AG04450 (cell line): ENCODE measurements at regions not wholly inside any gene's neighbourhood (a gene's known extent, or its start where the extent isn't known, plus 50 kb on each side); places are given as distances from the start of the nearest gene placed in this dataset.

ENCODE experiments used
- CTCF ChIA-PET: fragments of 300-600, 350-600 bp; formaldehyde crosslinking; extraction: SDS; loops from one replicate; lab custom pipeline; 2022; ENCODE audit warnings: antibody characterized with exemption, inconsistent platforms; lab: Charles Lee
- POLR2A ChIA-PET: fragments of 350-600 bp; formaldehyde crosslinking; extraction: SDS; loops from one replicate; lab custom pipeline; 2021; ENCODE audit warnings: antibody characterized with exemption, inconsistent platforms; lab: Yijun Ruan, JAX
- DNase-seq: peaks from one replicate; pipeline ENCODE4 v3.0.0-alpha.2; 2011; ENCODE audit warnings: low read depth, low spot score
- H3K27ac ChIP-seq: one replicate; pipeline ENCODE4 v1.5.1; 2012; ENCODE audit warnings: low read depth, low read length, control low read depth
- H3K27me3 ChIP-seq: one replicate; pipeline ENCODE4 v1.6.0; 2012; ENCODE audit warnings: low read length; ENCODE audit not compliant: control insufficient read depth, insufficient read depth
- H3K4me3 ChIP-seq: 2 replicates; pipeline ENCODE4 v1.5.1; 2011; ENCODE audit warnings: mild to moderate bottlenecking, low read depth, low read length, control low read depth
- H3K9me3 ChIP-seq: 2 replicates; pipeline ENCODE4 v1.5.1; 2012; ENCODE audit warnings: low read length; ENCODE audit not compliant: control insufficient read depth, insufficient read depth
- TF ChIP-seq, protein P1 (sequence below): IDR thresholded peaks from 2 replicates; pipeline ENCODE4 v1.5.1; 2011; ENCODE audit warnings: low read depth, low read length, control low read depth, inconsistent platforms

DNA sequence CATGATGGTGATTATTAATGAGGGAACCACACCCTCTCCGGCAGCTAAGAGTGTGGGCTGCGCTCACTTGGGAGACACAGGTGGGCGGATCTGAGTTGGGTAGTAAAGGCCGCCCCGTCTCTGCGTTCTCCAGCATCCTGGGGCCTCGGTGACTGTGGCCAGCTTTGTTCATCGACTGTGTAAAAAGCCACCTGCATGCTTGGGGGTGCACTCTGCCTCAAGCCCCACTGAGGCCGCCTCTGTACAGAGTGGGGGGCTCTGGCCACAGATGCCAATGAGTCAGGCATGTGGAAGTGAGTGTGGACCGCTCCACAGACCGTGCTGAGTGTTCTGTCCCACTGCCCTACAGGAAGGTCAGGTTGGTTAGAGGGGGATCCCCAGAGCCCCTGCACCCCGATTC is 192.7 kb downstream of the SHANK2 start:
- CTCF ChIA-PET: no interaction called here
- Histone ChIP-seq H3K27me3 (no peaks in the 10 kb centered on the region), H3K9me3 (peaks cover 61% of the 10 kb centered on the region), H3K4me3 (no peak overlapping the region), H3K27ac (no peak overlapping the region)
- TF ChIP-seq, protein P1, sequence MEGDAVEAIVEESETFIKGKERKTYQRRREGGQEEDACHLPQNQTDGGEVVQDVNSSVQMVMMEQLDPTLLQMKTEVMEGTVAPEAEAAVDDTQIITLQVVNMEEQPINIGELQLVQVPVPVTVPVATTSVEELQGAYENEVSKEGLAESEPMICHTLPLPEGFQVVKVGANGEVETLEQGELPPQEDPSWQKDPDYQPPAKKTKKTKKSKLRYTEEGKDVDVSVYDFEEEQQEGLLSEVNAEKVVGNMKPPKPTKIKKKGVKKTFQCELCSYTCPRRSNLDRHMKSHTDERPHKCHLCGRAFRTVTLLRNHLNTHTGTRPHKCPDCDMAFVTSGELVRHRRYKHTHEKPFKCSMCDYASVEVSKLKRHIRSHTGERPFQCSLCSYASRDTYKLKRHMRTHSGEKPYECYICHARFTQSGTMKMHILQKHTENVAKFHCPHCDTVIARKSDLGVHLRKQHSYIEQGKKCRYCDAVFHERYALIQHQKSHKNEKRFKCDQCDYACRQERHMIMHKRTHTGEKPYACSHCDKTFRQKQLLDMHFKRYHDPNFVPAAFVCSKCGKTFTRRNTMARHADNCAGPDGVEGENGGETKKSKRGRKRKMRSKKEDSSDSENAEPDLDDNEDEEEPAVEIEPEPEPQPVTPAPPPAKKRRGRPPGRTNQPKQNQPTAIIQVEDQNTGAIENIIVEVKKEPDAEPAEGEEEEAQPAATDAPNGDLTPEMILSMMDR: no peak
- no peak for DNase-seq
- POLR2A ChIA-PET: no interaction called here

DNA sequence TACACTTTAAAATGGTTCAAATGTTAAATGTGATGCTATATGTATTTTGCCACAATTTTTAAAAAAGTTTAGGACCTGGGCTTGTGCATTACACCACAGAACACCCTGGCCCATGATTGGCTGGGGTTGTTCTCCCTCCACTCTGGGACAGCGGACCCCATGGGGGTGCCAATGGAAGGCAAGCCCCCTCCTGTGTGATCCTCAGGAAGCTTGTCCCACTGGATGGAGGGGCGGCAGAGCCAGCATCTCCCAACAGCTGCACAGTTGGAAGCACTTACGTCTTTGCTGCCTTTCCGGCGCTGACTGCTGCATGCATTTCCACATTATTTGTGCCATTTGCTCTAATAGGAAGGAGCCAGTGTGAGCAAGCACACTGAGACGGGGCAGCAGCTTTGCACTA is 196.5 kb downstream of the SHANK2 start:
- CTCF ChIA-PET: no interaction called here
- H3K27ac ChIP-seq: no peak overlapping the region
- no peak overlapping the region for H3K4me3 ChIP-seq
- peaks cover 33% of the 10 kb centered on the region for H3K9me3 ChIP-seq
- DNase-seq: no peak
- TF ChIP-seq, protein P1: no peak
- H3K27me3 ChIP-seq: no peaks in the 10 kb centered on the region
- POLR2A ChIA-PET: no interaction called here
